Hematopoietic multipotent progenitor cell treated with erythropoietin and hydrocortisone succinate and interleukin-3 and kit ligand, for 17 days (in vitro differentiated cells): ENCODE measurements at regions not wholly inside any gene's neighbourhood (a gene's known extent, or its start where the extent isn't known, plus 50 kb on each side); places are given as distances from the start of the nearest gene placed in this dataset.
"Not testable (repeated sequence)": the region's sequence is repeated elsewhere in the genome, so short reads cannot be mapped to it uniquely, and the experiment has no call there.

Source experiments
- DNase-seq: peaks from one replicate; pipeline ENCODE4 v3.0.0-alpha.2; 2015; ENCODE audit warnings: low spot score

DNA sequence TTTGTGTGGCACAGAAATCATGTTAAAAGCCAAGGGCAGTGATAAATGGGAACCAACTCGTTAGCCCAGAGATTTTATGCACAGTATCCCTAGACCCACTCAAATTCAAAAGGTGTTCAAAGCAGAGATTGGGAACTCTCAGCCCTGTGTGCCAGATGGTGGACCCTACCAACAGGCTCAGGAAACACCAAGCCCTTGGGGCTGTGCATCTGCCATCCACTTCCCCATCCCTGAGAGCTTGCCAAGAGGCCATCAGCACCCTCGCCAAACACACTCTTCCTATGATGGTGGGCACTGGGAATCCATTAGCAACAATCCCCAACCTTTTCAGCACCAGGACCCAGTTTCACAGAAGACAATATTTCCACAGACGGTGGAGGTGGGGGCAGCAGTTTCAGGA lies 194.2 kb upstream of the NFIA start:
- DNase-seq, result no peak

DNA sequence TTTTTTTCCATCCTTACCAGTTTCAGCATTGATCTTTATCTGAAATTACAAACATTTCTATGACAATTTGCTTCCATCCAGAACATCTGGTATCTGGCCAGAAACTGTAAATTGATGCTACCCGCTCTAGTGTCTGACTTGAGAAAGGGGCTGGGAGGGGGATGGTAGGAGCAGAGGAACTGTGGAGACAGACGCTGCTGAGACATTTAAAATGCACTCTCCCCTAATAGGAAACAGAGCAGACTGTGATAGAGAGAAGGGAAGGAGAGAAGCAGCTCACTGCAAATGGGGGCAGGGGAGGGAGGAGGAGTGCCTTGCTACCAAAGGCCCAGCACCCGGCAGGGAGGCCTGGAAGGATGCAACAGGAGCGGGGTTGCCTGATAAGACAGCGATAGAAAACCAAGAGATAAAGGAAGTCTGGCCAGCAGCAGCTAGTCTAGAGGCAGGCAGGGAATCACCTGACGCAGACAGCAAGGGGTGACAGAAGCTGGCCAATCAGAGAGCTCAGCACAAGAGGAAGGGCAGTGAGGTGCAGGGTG lies 195.5 kb upstream of the NFIA start:
- DNase-seq, result no peak

DNA sequence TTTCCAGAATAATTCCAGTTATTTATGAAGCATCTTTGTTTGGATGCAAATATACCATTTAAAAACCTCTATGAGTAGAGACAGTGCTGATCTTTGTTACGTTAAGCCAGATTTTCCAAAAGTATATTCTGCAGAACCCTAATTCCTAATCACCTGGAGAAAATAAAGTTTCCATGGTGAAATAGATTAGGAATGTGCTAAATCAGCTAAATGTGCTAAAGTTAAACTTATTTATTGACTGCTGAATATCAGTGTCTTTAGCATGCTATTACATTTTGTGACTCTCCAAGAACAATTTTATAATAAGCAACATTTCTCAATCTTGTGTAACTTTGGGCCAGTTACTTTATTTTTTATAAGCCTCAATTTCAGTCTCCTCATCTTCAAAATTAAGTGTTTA lies 196.3 kb upstream of the NFIA start:
- no peak for DNase-seq

DNA sequence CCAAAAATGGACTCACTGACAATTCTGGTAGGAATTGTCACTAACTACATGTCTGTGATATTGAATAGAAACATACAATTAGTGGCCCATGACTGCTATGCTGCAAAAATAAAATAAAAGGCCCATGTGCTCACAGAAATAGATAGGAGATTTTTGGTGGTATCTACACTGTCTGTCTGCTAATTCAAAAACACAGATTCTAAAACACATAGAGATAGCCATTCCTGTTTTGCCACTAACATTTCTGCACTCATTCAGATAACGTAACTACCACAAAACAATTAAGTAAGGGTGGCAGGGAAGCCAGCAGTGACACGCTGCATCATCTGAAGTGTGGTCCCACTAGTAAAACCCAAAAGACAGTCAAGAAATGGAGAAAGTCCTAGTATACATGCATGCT lies 202.2 kb upstream of the NFIA start:
- no peak for DNase-seq

DNA sequence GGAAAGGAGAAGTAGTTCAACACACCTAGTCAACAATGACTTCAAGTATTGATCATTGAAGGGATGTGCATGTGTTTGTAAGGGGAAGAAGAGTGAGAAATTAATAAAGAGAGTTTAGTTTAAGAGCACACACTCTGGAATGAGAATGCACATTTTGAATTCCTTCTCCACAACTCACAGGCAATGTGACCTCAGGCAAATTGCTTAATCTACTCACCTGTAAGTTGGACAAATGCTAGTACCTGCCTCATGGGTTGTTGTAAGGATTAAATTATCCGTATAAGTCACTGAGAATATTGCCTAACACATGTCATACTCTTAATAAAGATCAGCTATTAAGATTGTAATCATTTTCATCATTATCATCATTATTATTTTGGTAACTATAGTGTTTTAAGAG lies 204.0 kb upstream of the NFIA start:
- DNase-seq, result no peak

DNA sequence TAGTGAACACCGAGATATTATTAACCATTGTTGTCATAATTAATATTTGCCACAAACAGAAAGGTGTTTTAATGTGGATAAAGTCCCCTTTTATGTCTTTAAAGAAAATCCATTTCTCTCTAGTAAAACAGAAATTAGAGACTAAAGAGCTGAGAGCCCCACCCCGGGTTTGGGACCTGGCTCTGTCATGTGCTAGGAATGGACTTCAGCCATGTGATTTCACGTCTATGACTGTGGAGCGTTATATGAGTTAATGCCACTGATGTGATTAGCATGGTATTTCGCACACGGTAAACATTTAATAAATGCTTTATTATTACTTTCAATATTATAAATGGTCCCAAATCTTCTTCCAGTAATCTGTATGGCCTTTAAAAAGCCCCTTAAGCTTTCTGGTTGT lies 205.0 kb upstream of the NFIA start:
- DNase-seq, result no peak

DNA sequence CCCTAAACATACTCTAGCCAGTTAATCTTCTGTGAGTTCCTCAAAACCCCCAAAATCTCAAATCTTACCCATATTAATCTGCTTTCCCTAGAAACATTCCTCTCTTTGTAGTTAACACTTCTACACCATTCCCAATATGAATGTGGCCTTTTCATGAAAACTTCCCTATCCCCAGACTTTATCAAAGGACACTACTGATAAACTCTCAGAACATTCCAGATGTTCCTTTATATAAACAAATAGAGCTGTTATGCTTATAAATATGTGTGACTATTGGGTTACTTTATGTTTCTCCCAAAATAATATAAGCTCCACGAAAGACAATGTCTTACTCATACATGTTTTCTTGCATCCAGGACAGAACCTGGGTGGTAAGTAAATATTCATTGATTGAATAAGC lies 205.4 kb upstream of the NFIA start:
- DNase-seq, result no peak

DNA sequence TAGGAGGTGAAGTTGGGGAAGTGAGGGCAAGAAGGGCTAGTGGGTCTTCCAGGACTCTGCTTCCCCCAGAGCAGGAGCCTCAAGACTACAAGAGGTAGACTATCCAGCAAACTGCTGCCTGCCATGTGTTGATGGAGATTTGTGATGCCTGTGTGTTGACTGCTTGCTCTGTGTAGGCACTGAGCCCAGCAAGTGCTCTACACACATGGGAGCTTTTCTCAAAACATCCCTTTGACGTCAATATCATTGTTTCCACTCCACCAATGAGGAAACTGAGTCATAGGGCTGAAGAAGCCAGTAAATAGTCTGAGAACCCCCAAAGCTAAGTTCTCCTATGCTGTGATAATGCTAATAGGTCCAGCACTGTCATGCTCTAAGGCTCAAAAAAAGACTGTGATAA lies 207.2 kb upstream of the NFIA start:
- DNase-seq, result no peak

DNA sequence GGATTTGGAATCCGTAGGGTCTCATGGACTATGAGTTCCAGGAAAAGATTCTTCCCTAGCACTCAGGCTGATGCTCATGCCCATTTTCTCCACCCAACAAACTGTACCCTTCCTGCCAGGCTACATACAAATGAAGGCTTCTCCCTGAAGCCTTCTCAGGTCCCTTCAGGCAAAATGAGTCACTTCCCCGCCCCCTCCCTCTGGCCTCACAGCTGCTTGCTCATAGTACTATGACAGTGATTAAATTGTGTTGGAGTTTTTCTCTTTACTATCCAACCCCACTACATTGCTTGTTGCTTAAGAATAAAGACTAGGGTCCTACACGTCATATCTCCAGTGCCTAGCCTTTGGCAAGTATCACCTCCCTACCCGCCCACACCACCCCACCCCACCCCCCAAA lies 207.6 kb upstream of the NFIA start:
- DNase-seq, result no peak

DNA sequence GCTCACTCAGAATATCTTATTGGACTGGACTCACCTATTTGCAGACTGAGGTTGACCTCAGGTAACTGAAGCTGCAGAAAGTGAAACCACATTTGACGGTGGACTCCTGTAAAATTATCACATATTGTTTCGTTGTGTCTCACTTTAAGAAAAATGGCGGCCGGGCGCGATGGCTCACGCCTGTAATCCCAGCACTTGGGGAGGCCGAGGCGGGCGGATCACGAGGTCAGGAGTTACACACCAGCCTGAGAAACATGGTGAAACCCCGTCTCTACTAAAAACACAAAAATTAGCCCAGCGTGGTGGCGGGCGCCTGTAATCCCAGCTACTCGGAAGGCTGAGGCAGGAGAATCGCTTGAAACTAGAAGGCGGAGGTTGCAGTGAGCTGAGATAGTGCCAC lies 209.0 kb upstream of the NFIA start:
- DNase-seq, result not testable (repeated sequence)

DNA sequence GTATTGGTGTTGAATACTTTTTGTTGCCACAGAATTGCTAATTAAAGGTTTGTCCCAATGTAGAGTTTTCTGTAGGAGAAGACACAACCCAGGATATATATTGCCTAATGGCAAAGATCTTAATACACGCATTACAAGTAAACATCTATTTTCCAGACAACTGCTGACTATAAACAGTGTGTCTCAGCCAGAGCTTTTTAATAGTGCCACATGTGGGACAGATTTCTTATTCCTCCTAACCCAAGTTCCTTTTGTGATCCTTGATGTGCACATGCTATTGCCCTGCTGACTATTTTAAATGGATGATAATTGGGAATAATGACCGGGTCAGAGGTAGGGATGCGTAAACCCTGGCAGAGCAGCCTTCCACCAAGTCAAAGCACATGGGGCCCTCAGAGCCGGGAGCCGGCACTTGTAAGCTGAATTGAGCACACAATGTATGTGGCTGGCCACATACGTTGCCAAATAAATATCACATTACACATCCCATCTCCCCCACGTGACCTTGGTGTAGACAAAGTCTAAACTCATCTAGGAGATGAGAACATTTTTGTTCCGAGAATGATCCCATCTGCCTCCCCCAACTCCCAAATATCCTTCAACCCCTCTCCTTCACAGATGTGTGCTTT lies 209.8 kb upstream of the NFIA start:
- DNase-seq, result no peak

DNA sequence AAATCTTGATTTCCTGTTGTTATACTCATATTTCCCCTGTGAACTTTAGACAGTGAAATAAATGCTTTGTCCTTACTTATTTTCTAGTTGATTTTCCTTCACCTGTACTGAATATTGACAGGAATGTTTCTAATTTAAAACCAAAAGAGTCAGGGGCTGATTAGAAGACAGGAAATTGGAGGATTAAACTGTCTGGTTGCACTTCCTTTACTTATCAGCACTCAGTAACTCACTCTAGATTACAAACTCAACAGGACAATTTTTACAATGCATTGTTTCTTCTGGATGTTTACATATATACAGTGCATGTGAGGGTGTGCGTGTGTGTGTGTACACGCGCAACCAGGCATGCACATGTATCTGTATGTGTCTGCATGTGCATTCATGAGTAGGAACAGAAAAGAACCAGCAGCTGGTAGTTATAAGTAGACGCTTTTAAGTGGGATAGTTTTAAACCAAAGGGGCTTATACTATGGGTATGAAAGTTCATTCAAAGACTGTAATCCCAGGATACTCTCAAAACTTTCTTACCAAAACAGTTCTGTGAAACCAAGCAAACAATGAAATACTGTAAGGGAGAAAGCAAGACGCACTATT lies 212.0 kb upstream of the NFIA start:
- no peak for DNase-seq

DNA sequence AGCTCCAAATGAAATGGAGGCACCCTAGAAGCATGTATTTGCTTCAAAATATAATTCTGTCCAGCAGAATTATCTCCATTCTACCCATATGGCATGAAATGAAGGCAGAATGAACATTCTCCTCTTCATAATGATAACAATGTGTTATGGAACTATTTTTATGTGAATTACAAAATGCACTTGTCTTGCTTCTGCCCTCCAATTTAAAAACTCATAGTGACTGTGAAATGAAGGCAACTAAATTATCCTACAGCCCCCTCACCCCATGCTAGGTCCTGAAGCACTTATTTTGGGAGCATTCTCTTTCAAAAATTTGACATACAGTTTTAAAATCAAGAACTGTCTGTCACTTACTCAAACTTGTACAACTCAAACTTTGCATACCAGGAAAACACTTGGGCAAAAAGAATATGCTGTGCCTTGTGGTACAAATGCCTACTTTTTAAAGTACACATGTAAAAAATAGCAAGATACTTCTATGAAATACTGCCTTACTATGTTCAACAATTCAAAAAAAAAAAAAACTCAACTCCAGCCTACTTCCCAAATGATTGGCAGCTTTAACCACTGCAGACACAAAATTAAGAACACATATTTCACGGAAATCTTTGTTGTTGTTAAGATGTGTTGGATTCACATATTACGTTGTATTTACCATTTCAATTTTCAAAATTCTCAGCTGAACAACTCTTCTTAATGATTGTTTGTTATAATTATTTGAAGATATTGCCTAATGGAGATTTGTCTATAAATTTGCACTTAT lies 213.3 kb upstream of the NFIA start:
- no peak for DNase-seq

DNA sequence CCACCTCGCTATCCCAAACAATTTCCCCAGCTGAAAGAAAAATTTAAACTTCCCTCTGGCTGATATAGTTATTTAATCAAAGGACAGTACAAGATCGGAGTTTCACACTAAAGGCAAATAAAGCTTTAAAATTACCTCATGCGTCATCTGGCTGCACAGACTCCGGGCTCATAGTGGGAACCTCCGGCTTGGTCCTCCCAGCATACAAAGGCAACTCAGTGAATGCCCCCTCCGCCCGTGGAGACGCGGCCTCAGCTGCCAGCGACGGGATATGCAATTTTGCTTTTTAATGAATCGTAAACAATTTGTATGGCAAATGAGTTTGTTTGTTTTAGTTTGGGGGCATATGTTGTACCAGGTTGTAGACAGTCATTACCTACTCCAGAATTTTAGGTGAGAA lies 214.6 kb upstream of the NFIA start:
- DNase-seq, result no peak

DNA sequence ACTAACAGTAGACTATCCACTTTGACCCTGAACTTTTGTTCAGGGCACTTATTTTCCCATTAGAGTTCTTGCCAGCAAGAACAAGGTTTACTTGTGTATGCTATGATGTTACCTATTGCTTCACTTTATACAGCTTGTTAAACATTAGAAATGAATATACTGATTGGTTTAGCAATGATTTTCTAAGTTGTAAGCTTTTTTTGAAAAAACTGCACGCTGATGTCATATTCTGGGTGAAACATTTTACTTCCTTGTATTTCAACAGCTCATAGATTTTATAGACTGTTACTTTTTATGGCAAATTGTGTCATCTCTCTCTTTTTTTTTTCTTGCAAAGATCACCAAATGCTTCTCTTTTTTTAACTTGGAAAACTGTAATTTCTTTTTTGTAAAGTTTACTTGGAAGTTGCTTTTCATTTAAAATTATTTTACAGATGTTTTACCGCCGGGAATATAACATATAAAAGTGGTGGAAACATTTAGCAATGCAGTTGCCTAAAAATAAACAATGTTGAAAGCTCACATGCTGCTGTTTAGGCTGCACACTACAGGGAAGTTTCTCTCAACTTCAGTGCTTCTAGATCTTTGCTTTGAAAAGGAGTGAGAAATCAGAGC lies 215.3 kb upstream of the NFIA start:
- no peak for DNase-seq

DNA sequence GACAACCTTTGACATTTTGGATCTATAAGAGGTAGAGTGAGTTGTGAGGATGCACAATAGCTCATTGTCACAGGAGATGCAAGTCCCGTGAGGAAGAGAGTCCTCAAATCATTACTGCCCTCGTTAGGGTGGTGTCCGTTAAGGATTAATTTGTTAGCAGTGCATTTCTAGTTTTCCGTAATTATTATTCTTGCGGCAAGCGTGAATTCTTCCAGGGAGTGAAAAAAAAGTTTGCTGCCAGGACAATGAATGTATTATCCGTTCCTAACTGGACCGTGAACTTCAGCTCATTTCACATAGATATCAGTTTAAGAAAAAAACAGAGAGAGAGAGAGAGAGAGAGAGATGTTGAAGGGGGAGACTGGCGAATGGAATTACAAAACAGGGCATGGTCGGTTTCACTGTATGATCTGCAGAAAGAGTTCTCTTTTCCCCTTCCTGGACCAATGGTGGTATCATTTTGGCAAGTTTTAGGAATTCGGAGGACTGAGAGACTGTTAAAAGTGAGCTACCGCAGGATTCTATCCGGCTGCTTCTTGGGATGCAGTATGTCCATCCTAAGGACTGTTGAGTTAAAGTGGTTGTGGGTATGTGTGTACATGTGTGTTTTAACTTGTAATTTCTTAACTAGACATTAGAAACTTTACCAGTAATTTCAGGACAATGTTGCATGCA lies 216.0 kb upstream of the NFIA start:
- DNase-seq, result no peak

DNA sequence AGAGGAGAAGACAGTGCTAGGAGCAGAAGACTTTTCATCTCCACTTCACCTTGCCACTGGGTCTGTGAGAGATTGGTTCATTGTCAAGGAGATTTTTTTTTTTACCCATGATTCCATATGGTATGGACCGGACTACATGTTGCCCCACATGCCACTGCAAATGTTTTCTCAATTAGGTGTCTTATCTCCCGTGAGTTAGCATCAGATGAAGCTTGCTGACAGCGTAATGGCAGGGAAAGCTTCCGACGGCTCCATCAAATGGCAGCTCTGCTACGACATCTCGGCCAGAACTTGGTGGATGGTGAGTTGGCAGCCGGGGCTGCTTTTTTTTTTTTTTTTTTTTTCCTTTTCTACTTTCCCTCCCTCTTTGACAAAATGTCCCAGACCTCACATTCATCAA lies 217.2 kb upstream of the NFIA start:
- no peak for DNase-seq

DNA sequence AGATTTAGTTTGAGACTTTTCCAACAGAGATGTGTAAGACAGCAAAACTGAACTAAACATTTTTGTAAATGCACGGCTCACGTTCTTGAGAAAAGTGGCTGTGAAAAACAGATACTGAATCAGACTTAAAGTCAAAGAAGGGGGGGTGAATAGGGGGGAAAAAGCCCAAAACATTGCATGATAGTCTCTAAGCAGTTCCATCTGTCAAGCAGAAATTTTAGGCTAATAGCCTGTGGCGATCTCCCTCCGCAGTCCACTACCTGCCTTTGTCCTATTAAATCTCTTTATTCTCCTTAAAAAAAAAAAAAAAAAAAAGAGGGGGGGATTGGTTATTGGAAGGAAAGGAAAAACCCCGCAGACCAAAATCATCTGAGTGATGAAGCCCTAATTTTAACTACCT lies 217.6 kb upstream of the NFIA start:
- no peak for DNase-seq

DNA sequence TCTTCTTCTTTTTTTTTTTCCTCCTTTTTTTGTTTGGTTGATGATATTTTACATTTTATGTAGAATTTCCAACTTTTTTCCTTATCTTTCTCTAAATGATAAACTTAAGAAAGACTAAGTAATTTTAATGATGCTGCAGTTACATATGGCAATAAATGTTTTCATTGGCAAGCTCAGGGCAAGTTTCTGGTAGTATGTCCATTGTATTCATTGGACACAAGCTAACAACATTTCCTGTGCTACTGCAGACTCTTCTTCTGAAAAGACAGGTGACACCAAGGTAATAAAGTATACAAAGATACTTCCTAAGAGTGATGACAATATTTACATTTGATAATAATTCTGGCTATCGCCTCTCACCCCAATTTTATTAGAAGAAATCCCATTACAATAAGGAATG lies 219.2 kb upstream of the NFIA start:
- DNase-seq, result no peak

DNA sequence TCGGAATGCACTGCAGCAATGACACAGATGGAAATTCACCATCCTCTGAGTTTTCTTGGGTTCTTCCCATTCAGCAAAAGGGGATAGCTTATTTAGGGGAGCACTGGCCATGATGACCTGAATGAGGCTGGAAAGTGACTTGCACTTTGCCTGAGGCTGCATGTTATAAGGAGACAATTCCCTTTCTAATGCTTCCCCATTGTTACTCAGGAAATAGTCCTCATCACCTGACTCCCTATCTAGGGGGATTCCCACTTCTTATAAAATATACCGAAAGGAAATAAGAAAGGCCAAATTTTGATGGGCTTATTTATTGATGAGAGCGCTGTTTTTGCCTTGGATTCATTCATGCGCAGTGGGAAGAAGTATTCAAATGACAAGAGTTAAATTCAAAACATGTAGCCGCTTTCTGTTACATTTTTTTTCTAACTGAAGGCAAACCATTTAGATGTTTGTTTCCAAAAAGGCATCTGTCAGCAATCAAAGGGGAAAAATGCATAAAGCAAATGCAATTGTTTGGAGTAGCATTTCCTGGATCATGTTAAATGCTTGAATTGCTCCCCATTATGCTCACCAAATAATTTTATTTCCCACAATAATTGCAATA lies 220.3 kb upstream of the NFIA start:
- DNase-seq, result no peak

DNA sequence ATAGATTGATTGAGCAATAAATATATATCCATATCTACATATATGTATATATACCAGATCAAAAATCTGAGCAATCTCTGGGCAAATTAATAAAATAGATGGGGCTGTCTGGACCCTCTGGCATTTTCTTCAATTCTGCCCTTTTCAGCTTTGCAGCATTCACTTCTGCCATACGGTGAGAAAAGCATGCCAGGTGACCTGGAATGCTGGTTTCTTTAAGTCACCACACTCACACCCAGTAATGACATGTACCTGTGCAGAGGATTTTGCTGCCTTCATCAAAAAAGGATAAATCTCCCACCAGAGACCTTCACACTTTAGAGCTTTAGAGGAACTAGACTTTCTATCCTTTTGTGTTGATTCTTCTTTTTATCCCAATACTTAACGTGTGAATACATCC lies 223.2 kb upstream of the NFIA start:
- DNase-seq, result no peak

DNA sequence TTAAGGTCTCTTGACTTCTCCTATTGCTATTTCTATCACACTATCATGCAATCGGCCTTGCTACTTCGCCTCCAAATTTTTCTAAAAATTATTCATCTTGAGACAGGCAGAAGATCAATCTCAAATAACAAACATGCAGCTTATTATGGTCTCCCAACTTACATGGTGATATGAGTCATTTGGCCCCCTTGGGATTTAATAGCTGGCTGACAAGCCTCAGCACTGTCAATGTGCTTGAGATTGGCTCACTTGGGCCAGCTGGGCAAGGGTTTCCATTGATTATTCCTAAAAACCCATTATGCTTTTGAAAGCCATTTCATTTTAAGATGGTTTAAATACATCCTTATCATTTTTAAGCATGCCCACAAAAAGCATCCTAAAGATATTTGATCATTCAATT lies 224.5 kb upstream of the NFIA start:
- no peak for DNase-seq
